SK-N-MC (cell line): ENCODE measurements at regions not wholly inside any gene's neighbourhood (a gene's known extent, or its start where the extent isn't known, plus 50 kb on each side); places are given as distances from the start of the nearest gene placed in this dataset.

Experiments used
- DNase-seq: peaks from one replicate; pipeline ENCODE4 v3.0.0-alpha.2; 2011; ENCODE audit warnings: low read depth, low spot score
- H3K27ac ChIP-seq: fragments of 200-600 bp; sonication (generic); 2 replicates; pipeline ENCODE4 v1.5.1; 2016; ENCODE audit warnings: mixed run types
- H3K36me3 ChIP-seq: fragments of 200-600 bp; sonication (generic); 2 replicates; pipeline ENCODE4 v1.6.1; 2017; ENCODE audit warnings: antibody characterized with exemption, low read length, mixed read lengths; ENCODE audit not compliant: insufficient read depth
- H3K4me3 ChIP-seq: fragments of 200-600 bp; sonication (generic); 2 replicates; pipeline ENCODE4 v1.5.1; 2016
- H3K9ac ChIP-seq: fragments of 200-600 bp; sonication (generic); 2 replicates; pipeline ENCODE4 v1.8.0; 2017; ENCODE audit warnings: mixed run types, mixed read lengths; ENCODE audit not compliant: insufficient read length
- H3K9me3 ChIP-seq: fragments of 200-600 bp; sonication (generic); 2 replicates; pipeline ENCODE4 v1.6.1; 2017; ENCODE audit warnings: low read depth, mild to moderate bottlenecking, antibody characterized with exemption, low read length, moderate library complexity, mixed read lengths
- EZH2 ChIP-seq: fragments of 200-600 bp; sonication (generic); IDR thresholded peaks from one replicate; pipeline ENCODE4 v1.6.1; 2017; ENCODE audit warnings: antibody characterized with exemption
- FOXP2 ChIP-seq: optimal IDR thresholded peaks from 2 replicates; pipeline ENCODE3; 2011; ENCODE audit warnings: mild to moderate bottlenecking, moderate library complexity; ENCODE audit not compliant: insufficient read depth; ENCODE audit errors: extremely low read length, control extremely low read depth
- POLR2AphosphoS5 ChIP-seq: IDR thresholded peaks from 2 replicates; pipeline ENCODE4 v1.6.1; 2012; ENCODE audit warnings: mild to moderate bottlenecking, low read depth, low read length, borderline replicate concordance

- Histone ChIP-seq H3K9me3 (no peaks in the 10 kb centered on the region), H3K9ac (no peak overlapping the region), H3K4me3 (no peak overlapping the region), H3K36me3 (no peaks in the 10 kb centered on the region), H3K27ac (no peak overlapping the region)
- no peak for DNase-seq
- no peak for TF ChIP-seq EZH2
Measured at GRCh38 chr10:43855667-43856210, 207.1 kb upstream of the ZNF32 start.

GRCh38 chr10:43854007-43854406, 205.3 kb upstream of the ZNF32 start:
- no peaks in the 10 kb centered on the region for H3K36me3 ChIP-seq
- peak overlapping the region; percentile 64; the same call in 1 of the 2 replicates for H3K27ac ChIP-seq
- 0 out of 2 replicates have a peak overlapping the region, but pooled peaks have one; percentile 25 for H3K4me3 ChIP-seq
- no peak for DNase-seq
- no peak overlapping the region for H3K9ac ChIP-seq
- no peaks in the 10 kb centered on the region for H3K9me3 ChIP-seq
- no peak for TF ChIP-seq FOXP2
- TF ChIP-seq POLR2AphosphoS5: no peak
- no peak for TF ChIP-seq EZH2

- TF ChIP-seq FOXP2 (no peak), POLR2AphosphoS5 (no peak), EZH2 (no peak)
- Histone ChIP-seq H3K27ac (peak overlapping the region; percentile 64; the same call in 1 of the 2 replicates), H3K36me3 (no peaks in the 10 kb centered on the region), H3K9ac (no peak overlapping the region), H3K9me3 (no peaks in the 10 kb centered on the region), H3K4me3 (no peak overlapping the region)
- DNase-seq: no peak
Measured at GRCh38 chr10:43853369-43853768, 204.7 kb upstream of the ZNF32 start.

GRCh38 chr10:43852644-43853214, 204.0 kb upstream of the ZNF32 start:
- no peak for DNase-seq
- H3K4me3 ChIP-seq: no peak overlapping the region
- H3K36me3 ChIP-seq: no peaks in the 10 kb centered on the region
- no peak overlapping the region for H3K27ac ChIP-seq
- no peak overlapping the region for H3K9ac ChIP-seq
- TF ChIP-seq FOXP2 (no peak), EZH2 (no peak), POLR2AphosphoS5 (no peak)
- H3K9me3 ChIP-seq: no peaks in the 10 kb centered on the region

- TF ChIP-seq FOXP2: no peak
- TF ChIP-seq POLR2AphosphoS5: no peak
- no peak for DNase-seq
- Histone ChIP-seq H3K9me3 (no peaks in the 10 kb centered on the region), H3K36me3 (no peaks in the 10 kb centered on the region), H3K27ac (no peak overlapping the region), H3K4me3 (no peak overlapping the region), H3K9ac (no peak overlapping the region)
Measured at GRCh38 chr10:43852149-43852548, 203.5 kb upstream of the ZNF32 start.

GRCh38 chr10:43851030-43851429, 202.3 kb upstream of the ZNF32 start:
- H3K9ac ChIP-seq: no peak overlapping the region
- no peak overlapping the region for H3K27ac ChIP-seq
- DNase-seq: no peak
- no peak for TF ChIP-seq POLR2AphosphoS5
- no peak for TF ChIP-seq FOXP2
- TF ChIP-seq EZH2: no peak
- no peaks in the 10 kb centered on the region for H3K36me3 ChIP-seq
- no peaks in the 10 kb centered on the region for H3K9me3 ChIP-seq
- H3K4me3 ChIP-seq: no peak overlapping the region

- H3K9ac ChIP-seq: no peak overlapping the region
- no peaks in the 10 kb centered on the region for H3K9me3 ChIP-seq
- no peak overlapping the region for H3K4me3 ChIP-seq
- DNase-seq: no peak
- no peaks in the 10 kb centered on the region for H3K36me3 ChIP-seq
- no peak overlapping the region for H3K27ac ChIP-seq
- TF ChIP-seq EZH2 (no peak), POLR2AphosphoS5 (no peak), FOXP2 (no peak)
Measured at GRCh38 chr10:43849551-43849950, 200.9 kb upstream of the ZNF32 start.

- no peak overlapping the region for H3K27ac ChIP-seq
- no peaks in the 10 kb centered on the region for H3K9me3 ChIP-seq
- TF ChIP-seq EZH2 (no peak), FOXP2 (no peak), POLR2AphosphoS5 (no peak)
- H3K9ac ChIP-seq: no peak overlapping the region
- H3K36me3 ChIP-seq: no peaks in the 10 kb centered on the region
- DNase-seq: no peak
- H3K4me3 ChIP-seq: no peak overlapping the region
Measured at GRCh38 chr10:43846968-43847367, 198.3 kb upstream of the ZNF32 start.

- peak overlapping the region; percentile 57; the same call in 1 of the 2 replicates for H3K27ac ChIP-seq
- DNase-seq: no peak
- no peaks in the 10 kb centered on the region for H3K9me3 ChIP-seq
- H3K9ac ChIP-seq: no peak overlapping the region
- H3K36me3 ChIP-seq: no peaks in the 10 kb centered on the region
- H3K4me3 ChIP-seq: 0 out of 2 replicates have a peak overlapping the region, but pooled peaks have one; percentile 30
- TF ChIP-seq FOXP2 (no peak), POLR2AphosphoS5 (no peak), EZH2 (no peak)
Measured at GRCh38 chr10:43846187-43846680, 197.6 kb upstream of the ZNF32 start.
